HG02798 (cell line): ENCODE measurements at regions not wholly inside any gene's neighbourhood (a gene's known extent, or its start where the extent isn't known, plus 50 kb on each side); places are given as distances from the start of the nearest gene placed in this dataset.
A peak's percentile ranks its signal among the peaks of the same experiment; 100 is the strongest.

Experiments
- ATAC-seq: cut with Tn5 transposase; IDR thresholded peaks from one replicate; pipeline ENCODE4 v1.9.1; 2021; ENCODE audit warnings: mild to moderate bottlenecking; ENCODE audit not compliant: unreplicated experiment, poor library complexity

DNA sequence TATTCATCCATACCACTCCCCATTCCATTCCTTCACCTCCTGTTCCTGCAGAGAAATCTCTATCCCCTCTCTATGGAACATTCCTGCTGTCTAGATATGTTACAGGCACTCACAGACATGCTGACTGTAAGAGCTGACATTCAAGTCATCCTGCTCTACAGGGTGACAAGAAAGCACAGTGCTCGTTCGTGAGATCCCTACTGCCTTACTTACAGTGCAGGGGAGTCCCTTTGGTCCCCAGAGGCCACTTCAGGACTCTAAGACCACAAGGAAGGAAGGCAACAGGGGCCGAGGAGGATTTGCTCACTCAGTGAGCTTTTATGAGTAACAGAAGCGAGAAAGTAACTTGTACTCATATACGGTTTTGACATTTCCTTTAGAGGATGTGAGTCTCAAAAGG is 110.5 kb downstream of the GAS1 start:
- peak; percentile 90 for ATAC-seq

- ATAC-seq: no peak
Observed at GRCh38 chr9:86836266-86836665, 111.0 kb downstream of the GAS1 start.

- no peak for ATAC-seq
Observed at GRCh38 chr9:86830356-86830755, 117.0 kb downstream of the GAS1 start.

DNA sequence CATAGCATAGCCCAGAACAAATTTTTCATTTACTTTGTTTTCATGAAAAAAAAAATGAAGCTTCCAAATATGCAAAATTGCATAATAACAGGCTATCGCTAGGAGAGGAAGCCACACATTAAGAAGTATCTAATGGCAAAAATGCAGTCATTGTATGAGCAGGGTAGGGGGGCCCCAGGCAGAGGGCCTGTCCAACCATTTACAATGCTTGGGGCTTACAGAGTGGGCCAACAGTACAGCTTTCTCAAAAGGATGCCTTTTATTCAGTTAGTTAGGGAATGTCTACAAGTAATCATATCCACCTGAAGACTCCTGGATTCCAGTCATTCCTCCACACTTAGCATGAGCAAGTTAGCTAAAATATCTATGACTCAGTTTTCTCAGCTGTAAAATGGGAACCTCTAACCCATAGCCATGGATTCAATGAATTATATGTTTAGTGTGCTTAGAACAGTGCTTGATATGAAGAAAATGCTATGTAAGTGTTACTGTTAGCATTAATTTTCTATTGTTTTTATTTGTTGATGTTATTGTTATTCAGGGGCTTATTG is 117.7 kb downstream of the GAS1 start:
- ATAC-seq: no peak

GRCh38 chr9:86828631-86829030 is 118.7 kb downstream of the GAS1 start:
- no peak for ATAC-seq

- no peak for ATAC-seq
Observed at GRCh38 chr9:86827893-86828292, 119.4 kb downstream of the GAS1 start.

DNA sequence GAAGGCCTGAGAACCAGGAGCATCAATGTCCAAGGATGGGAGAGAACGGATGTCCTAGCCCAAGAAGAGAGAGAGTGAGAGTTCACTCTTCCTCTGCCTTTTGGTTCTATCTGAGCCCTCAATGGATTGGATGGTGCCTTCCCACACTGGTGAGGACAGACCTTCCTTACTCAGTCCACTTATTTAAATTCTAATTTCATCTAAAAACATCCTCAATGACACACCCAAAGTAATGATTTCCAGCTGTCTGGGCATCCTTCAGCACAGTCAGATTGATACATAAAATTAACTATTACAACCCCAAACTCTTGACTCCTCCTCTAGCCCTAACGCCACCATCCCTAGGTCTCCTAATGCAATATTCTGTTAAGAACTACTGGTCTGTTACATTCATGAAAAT is 122.0 kb downstream of the GAS1 start:
- no peak for ATAC-seq

GRCh38 chr9:86822006-86822801 is 125.1 kb downstream of the GAS1 start:
- no peak for ATAC-seq

- no peak for ATAC-seq
Observed at GRCh38 chr9:86821006-86821845, 126.1 kb downstream of the GAS1 start.

DNA sequence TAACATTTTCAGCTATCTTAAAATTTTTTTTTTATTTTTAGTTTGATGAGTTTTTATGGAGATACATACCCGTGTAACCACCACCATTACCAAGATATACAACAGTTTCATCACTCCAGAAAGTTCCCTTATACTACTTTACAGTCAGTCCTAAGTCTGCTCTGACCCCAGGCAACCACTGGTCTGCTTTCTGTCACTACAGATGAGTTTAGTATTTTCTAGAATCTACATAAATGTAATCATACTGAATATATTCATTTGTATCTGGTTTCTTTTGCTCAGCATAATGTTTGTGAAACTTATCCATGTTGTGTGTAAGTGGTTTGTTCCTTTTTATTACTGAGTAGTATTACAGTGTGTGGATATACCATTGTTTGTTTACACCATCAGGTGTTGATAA is 127.8 kb downstream of the GAS1 start:
- no peak for ATAC-seq

DNA sequence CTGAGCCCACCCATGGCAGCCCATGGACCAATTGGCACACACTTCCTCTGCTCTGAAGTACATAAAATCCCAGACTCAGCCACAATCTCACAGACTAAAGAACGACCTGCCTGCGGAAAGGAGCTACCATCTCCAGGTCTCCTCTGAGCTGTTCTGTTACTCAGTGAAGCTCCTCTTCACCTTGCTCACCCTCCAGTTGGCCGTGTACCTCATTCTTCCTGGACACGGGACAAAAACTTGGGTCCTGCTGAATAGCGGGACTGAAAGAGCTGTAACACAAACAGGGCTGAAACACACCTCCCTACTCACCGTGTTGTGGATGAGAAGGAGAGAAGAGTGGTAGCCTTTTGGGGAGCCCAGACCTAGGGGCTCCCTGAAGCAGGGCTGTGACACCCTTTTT is 128.7 kb downstream of the GAS1 start:
- no peak for ATAC-seq

- no peak for ATAC-seq
Observed at GRCh38 chr9:86816868-86817267, 130.4 kb downstream of the GAS1 start.

DNA sequence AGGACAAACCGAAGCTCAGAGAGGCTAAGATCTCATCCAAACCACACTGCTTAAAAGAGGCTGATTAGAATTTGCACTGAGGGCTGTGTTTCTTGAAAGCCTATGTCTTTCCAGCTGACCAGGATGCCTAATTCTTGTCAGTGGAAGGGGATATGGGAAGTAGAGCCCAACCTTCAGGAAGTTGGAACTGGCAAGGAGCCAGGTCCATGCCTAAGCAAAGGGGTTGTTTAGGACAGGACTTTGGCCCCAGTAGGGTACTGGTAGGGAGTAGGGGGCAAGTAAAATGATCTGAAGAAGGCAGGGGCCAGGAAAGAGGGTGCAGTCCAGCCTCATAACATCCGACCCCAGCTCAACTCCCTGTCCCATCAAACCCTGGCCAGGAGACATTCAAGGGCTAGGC is 130.9 kb downstream of the GAS1 start:
- ATAC-seq: no peak

DNA sequence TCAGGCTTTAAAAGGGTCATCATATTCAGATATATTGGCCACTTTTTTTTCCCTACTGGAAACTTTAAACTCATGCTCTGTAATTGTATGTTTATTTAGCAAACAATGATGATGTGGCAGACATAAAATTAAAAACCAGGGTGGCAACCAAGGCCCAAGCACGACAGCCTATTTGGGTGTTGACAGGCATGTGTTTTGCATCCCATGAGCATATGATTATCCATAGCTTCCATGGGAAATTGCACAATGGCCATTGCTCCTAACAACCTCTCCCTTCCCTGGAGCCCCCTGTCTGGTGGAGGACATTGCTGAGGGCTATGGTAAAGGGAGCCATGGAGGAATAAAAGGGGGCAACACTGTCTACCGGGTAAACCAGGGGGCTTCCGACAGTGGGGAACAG is 134.7 kb downstream of the GAS1 start:
- no peak for ATAC-seq

- ATAC-seq: no peak
Observed at GRCh38 chr9:86809759-86810367, 137.4 kb downstream of the GAS1 start.

GRCh38 chr9:86809151-86809550 is 138.2 kb downstream of the GAS1 start:
- no peak for ATAC-seq

- no peak for ATAC-seq
Observed at GRCh38 chr9:86807367-86807976, 139.8 kb downstream of the GAS1 start.

GRCh38 chr9:86804011-86804410 is 143.3 kb downstream of the GAS1 start:
- no peak for ATAC-seq

GRCh38 chr9:86802900-86803673 is 144.2 kb downstream of the GAS1 start:
- ATAC-seq: no peak

- no peak for ATAC-seq
Observed at GRCh38 chr9:86801246-86801645, 146.1 kb downstream of the GAS1 start.
